PC-9 (cell line): ENCODE measurements at regions not wholly inside any gene's neighbourhood (a gene's known extent, or its start where the extent isn't known, plus 50 kb on each side); places are given as distances from the start of the nearest gene placed in this dataset.

Source experiments
- CTCF ChIP-seq: fragments of 200-600 bp; sonication (generic); conservative IDR thresholded peaks from 2 replicates; pipeline ENCODE4 v1.6.1; 2017; ENCODE audit warnings: mixed run types, antibody characterized with exemption, mild to moderate bottlenecking, moderate library complexity
- EZH2 ChIP-seq: fragments of 200-600 bp; sonication (generic); IDR thresholded peaks from 2 replicates; pipeline ENCODE4 v1.8.0; 2017; ENCODE audit warnings: antibody characterized with exemption, low read depth

GRCh38 chr4:33062155-33062806 lies 2342.1 kb downstream of the PCDH7 start:
- no peak for TF ChIP-seq CTCF
- no peak for TF ChIP-seq EZH2
